HCT116 (cell line): ENCODE measurements at regions not wholly inside any gene's neighbourhood (a gene's known extent, or its start where the extent isn't known, plus 50 kb on each side); places are given as distances from the start of the nearest gene placed in this dataset.

Experiments used
- CTCF ChIP-seq, 3 experiments: fragments of 200-600 bp in 1 of 3; sonication (generic) in 1 of 3; IDR thresholded peaks in 2 of 3; conservative IDR thresholded peaks in 1 of 3; 2 replicates each; pipeline ENCODE4 v1.5.1; 2012 to 2017; ENCODE audit warnings: low read depth in 2 of 3, low read length in 2 of 3, antibody characterized with exemption in 1 of 3, borderline replicate concordance in 1 of 3, control low read depth in 1 of 3, mild to moderate bottlenecking in 1 of 3, mixed read lengths in 1 of 3, mixed run types in 1 of 3, moderate library complexity in 1 of 3; ENCODE audit not compliant: insufficient read depth in 1 of 3
- ELF1 ChIP-seq: IDR thresholded peaks from 2 replicates; pipeline ENCODE4 v1.6.1; 2012; ENCODE audit warnings: low read depth, borderline replicate concordance
- EZH2 ChIP-seq: fragments of 200-600 bp; sonication (generic); IDR thresholded peaks from 2 replicates; pipeline ENCODE4 v1.6.1; 2017; ENCODE audit warnings: antibody characterized with exemption, mixed run types
- EZH2phosphoT487 ChIP-seq: fragments of 200-600 bp; IDR thresholded peaks from 2 replicates; pipeline ENCODE4 v1.6.1; 2018; ENCODE audit warnings: antibody characterized with exemption, borderline replicate concordance
- MAX ChIP-seq: IDR thresholded peaks from 2 replicates; pipeline ENCODE4 v1.6.1; 2012
- POLR2A ChIP-seq: IDR thresholded peaks from 2 replicates; pipeline ENCODE4 v1.7.0; 2011; ENCODE audit warnings: borderline replicate concordance; ENCODE audit not compliant: insufficient read depth, insufficient read length; ENCODE audit errors: extremely low read depth
- POLR2AphosphoS5 ChIP-seq: IDR thresholded peaks from 2 replicates; pipeline ENCODE4 v1.6.1; 2011; ENCODE audit warnings: mild to moderate bottlenecking, low read depth, low read length, moderate library complexity
- RAD21 ChIP-seq: IDR thresholded peaks from 2 replicates; pipeline ENCODE4 v1.6.1; 2012; ENCODE audit warnings: low read depth, mild to moderate bottlenecking
- REST ChIP-seq: IDR thresholded peaks from 2 replicates; pipeline ENCODE4 v1.6.1; 2012; ENCODE audit warnings: low read depth
- SIN3A ChIP-seq: IDR thresholded peaks from 2 replicates; pipeline ENCODE4 v1.6.1; 2012; ENCODE audit warnings: low read depth
- YY1 ChIP-seq: IDR thresholded peaks from 2 replicates; pipeline ENCODE4 v1.6.1; 2011; ENCODE audit warnings: low read length, low read depth, moderate library complexity, mild to moderate bottlenecking; ENCODE audit not compliant: insufficient replicate concordance; ENCODE audit errors: extremely low read depth
- ZBTB33 ChIP-seq: IDR thresholded peaks from 2 replicates; pipeline ENCODE4 v1.6.1; 2011; ENCODE audit warnings: mild to moderate bottlenecking, low read length, moderate library complexity; ENCODE audit not compliant: insufficient replicate concordance; ENCODE audit errors: extremely low read depth
- ZFX ChIP-seq: fragments of 450-650 bp; IDR thresholded peaks from 2 replicates; pipeline ENCODE4 v1.6.1; 2017
- ZNF274 ChIP-seq: fragments of 200-500 bp; sonication (Bioruptor generic); IDR thresholded peaks from 2 replicates; pipeline ENCODE4 v1.6.1; 2014; ENCODE audit warnings: mild to moderate bottlenecking, low read depth, low read length, inconsistent platforms

- TF ChIP-seq REST: no peak
- TF ChIP-seq CTCF (IDR thresholded peaks at IDR 0.05 in 2 of 3, conservative IDR thresholded peaks at IDR 0.05 in 1 of 3; ENCODE audit: borderline replicate concordance in 1 of 3, insufficient read depth in 1 of 3, low read depth in 2 of 3, low read length in 2 of 3): no peak
- TF ChIP-seq ELF1: no peak
- TF ChIP-seq ZBTB33: no peak
- no peak for TF ChIP-seq MAX
- TF ChIP-seq POLR2A: no peak
- no peak for TF ChIP-seq YY1
- no peak for TF ChIP-seq EZH2phosphoT487
- no peak for TF ChIP-seq POLR2AphosphoS5
- TF ChIP-seq SIN3A: no peak
- no peak for TF ChIP-seq ZFX
- TF ChIP-seq EZH2: no peak
- TF ChIP-seq RAD21: no peak
- TF ChIP-seq ZNF274: no peak
These were observed 113.7 kb upstream of the RUNX1 start for GRCh38 chr21:35162831-35163230.
